HG02610 (cell line): ENCODE measurements at regions not wholly inside any gene's neighbourhood (a gene's known extent, or its start where the extent isn't known, plus 50 kb on each side); places are given as distances from the start of the nearest gene placed in this dataset.
"Not testable (repeated sequence)": the region's sequence is repeated elsewhere in the genome, so short reads cannot be mapped to it uniquely, and the experiment has no call there.

Experiments used
- ATAC-seq: cut with Tn5 transposase; IDR thresholded peaks from one replicate; pipeline ENCODE4 v1.9.1; 2021; ENCODE audit warnings: mild to moderate bottlenecking, moderate library complexity; ENCODE audit not compliant: unreplicated experiment

GRCh38 chr2:21194147-21194546 is 70.4 kb downstream of the TDRD15 start:
- ATAC-seq, result no peak

DNA sequence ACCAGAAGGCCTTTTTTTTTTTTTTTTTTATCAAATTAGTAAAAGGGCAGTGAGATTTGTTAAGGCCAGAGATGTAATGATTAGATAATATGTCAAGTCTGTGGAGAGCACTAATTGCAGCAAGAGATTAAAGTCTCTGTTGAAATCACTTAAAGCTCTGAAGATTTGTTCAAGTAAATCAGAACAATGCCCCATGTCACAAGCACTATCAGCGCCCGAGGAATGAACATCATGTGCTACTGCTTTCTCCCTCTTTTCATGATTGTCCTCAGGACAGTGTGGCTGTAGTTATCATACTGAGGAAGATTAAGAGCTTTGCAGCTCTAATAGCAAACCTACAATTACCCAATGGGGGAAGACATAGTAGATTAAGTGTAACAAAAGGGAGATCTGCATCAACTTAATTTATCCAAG is 71.1 kb downstream of the TDRD15 start:
- no peak for ATAC-seq

GRCh38 chr2:21195326-21195725 is 71.6 kb downstream of the TDRD15 start:
- no peak for ATAC-seq

DNA sequence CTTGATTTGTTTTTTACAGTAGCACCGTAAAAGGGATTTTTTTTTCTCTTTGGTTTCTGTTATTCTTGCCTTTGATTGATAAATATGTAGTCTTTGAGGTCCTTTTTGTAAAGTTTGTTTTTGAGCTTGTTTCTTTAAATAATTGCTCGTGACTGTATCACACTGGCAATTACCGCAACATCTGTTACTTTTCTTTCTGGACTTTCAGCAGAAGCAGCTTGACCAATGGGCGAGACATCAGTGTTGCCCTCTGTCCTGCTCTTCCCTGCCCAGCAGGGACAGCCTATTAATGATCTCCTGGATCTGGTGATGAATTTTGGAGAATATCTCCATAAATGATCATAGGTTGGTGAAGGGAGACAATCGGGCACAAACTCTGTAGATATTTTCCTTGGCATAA is 74.9 kb downstream of the TDRD15 start:
- no peak for ATAC-seq

DNA sequence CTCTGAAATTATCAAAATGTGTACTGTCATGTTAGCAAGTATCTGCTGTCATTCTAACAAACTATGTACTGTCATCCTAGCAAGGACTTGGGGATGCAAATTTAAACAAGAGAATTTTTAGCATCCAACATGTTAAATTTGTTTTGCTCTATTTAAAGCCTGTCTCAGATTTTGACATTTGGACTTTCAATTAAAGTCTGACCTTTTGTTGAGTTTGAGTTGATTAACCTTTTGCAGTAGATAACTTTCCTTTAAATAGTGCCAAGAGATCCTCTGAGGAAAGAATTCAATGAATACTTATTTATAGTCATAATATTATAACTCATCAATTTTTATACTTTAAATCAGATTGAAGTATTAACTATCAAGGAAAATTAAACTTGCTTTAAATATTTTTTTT is 80.2 kb downstream of the TDRD15 start:
- no peak for ATAC-seq

- not testable (repeated sequence) for ATAC-seq
These were observed 90.3 kb downstream of the TDRD15 start for GRCh38 chr2:21214085-21214484.

- no peak for ATAC-seq
These were observed 93.7 kb downstream of the TDRD15 start for GRCh38 chr2:21217442-21217841.

DNA sequence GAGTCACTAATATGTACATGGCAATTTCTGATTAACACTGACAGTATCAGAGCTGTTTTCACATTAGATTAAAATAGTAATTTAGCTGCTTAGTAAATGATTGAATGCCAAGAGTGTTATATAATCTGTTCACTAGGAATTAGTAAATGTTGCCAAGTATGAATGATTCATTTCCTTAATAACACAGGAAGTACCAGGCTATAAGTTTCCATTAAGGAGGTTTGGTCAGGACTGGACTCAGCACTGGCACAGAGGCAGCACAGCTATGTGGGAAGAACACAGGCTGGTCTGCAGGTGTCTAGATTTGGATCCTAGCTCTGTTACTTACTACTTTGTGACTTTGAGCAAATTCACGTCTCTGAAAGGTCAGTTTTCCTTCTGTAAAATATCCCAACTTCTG is 97.2 kb downstream of the TDRD15 start:
- ATAC-seq, result no peak

DNA sequence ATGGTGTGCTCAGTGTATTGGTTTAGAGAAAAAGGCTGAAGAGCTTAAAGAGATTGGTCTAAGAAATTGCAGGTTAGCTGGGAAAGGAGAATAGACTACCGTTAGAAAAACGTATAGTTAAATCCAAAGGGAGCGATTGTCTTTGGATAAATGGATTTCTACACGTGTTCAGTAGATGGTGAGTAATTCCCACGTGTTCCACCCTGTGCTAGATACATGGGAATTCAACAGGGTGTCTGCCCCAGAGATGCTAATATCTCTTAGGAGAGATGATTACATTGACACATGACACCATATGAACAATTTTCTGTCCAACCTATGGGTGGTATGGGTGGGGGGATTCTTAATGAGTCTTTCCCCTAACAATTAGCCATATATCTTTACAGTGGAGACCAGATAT is 99.8 kb downstream of the TDRD15 start:
- no peak for ATAC-seq

GRCh38 chr2:21228041-21228895 is 104.5 kb downstream of the TDRD15 start:
- ATAC-seq, result no peak

GRCh38 chr2:21229302-21229701 is 105.5 kb downstream of the TDRD15 start:
- ATAC-seq, result no peak

DNA sequence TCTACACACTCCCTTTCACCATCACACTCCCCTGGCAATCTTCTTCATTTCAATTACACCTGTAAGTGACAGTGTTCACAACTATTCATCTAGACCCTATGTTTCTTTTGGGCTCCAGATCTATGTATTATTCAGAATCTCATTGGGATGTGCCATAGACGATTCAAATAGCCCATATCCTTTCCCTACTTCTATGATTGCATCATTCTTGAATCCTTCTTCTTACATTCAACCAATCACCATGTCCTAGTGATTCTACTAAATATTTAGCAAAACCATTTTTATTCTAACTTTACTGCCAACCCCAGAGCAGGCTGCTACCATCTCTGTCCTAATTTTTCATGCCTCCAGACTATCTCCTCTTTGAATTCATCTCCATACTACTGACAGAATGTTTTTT is 106.4 kb downstream of the TDRD15 start:
- ATAC-seq, result no peak

DNA sequence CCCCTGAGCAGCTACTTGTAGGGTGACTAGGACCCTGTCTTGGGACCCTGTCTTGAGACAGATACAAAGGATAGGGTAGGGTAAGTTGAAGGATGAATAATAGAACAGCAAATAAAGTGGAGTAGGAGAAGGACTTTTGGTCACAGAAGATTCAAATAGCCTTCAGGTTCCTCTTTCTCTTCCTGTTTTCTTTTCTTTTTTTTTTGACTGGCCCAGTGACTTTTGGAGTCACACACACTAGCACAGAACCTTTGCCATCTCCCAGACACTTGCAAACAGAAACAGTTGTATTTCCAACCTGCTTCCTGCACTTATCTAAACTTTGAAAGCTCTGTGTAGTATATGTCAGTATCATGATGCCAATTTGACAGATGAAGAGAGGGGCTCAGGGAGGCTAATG is 108.2 kb downstream of the TDRD15 start:
- ATAC-seq, result no peak

- ATAC-seq, result no peak
These were observed 109.4 kb downstream of the TDRD15 start for GRCh38 chr2:21233194-21233593.

GRCh38 chr2:21234001-21234400 is 110.2 kb downstream of the TDRD15 start:
- no peak for ATAC-seq

GRCh38 chr2:21234464-21235120 is 110.8 kb downstream of the TDRD15 start:
- ATAC-seq, result no peak

- ATAC-seq, result not testable (repeated sequence)
These were observed 116.0 kb downstream of the TDRD15 start for GRCh38 chr2:21239749-21240148.

DNA sequence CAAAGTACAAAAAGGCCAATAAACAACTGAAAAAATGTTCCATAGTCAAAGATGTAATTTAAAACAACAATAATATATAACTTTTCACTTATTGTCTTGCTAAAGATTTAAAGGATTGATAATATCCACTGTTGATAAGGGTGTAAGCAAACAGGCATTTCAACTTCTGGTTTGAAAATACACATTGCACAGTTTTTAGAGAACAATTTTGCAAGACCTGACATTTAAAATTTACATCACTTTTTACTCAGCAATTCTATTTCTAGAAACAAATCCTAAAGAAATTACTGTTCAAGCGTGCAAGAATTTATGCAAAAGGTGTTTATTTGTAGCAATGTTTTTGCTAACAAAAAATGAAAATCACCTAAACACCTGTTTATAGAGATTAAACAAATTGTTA is 120.4 kb downstream of the TDRD15 start:
- ATAC-seq, result no peak

DNA sequence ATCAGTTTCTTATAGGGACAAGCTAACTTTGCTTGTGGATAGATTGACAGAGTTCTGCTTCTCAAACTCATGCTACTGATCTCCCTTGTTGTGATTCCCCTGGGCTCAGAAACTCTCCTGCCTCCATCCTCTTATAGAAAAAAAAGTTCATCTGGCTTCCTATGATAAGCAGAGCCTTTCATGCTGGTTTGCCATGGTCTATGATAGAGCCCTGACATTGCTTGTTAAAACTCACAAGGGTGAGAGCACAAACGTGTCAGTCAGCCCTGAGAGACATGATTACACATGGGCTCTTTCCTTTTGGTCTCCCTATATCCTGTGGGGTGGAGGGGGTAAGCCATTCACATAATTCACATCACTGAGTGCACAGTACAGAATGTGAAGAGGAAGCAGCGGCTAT is 121.8 kb downstream of the TDRD15 start:
- no peak for ATAC-seq

DNA sequence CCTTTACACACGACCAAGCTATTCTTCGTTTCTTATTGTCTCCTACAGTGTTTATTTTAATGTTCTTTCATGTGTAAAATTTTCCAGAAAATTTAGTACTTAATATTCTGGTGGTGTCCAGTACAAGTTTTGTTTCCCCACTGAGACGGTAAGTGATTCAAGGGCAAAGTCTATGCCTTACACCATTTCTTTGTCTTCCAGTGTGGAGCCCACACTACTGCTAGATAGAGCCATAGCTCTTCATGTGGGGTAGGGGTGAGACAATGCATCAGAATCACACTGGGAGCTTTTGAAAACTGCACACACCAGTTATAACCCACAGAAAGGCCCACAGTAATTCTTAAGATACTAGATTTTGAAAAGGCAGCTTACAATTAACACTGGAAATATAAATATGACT is 125.6 kb downstream of the TDRD15 start:
- no peak for ATAC-seq

DNA sequence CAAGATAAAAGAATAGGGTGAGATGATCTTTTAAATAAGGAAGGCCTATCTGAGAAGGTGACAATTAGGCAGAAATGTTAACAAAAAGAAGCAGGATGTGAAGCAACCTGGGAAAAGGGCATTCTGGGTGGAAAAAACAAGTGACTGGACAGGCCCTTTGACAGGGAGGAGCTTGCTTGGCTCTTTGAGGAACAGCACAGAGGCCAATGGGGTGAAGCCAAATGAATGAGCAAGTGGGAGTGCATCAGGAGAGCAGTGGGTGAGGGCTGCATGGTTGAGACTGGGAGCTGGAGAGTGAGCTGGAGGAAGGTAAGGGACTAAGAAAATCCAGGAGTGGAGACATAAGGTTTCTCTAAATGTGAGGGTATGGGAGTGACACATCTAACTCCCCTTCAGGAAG is 126.9 kb downstream of the TDRD15 start:
- no peak for ATAC-seq

DNA sequence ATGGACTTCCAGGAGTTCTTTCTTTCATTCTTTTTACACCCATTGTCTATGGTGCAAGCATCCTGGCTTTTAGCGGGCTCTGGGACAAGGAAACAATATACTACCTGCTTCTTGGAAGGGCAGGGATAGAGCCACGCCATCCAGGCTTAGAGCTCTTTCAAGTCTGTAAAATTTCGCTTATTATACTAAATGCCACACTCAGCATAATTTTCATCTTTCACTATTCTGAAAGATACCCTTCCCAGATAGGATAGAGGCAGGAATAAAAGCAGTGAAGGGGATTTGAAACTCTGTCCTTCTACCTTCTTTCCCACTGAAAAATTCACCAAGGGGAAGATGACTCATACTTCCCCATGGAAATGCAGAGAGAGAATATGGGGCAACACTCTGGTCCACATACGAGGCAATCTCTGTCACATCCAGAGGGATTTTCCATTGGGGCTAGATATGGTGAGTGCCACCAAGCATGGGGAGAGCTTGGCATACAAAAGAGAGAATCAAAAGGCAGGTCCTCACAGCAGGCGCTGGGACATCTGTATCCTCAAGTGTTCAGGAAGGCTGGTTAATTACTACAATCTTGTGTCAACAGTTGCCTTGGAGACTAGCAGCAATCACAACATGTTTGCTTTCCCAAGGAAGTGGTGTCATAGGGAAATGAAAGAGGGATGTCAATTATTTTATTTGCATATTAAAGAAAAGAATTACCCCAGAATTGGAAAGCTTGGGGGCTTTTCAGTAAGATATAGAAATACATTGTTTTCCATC is 127.6 kb downstream of the TDRD15 start:
- no peak for ATAC-seq
